ENCODE measurements at regions not wholly inside any gene's neighbourhood (a gene's known extent, or its start where the extent isn't known, plus 50 kb on each side); places are given as distances from the start of the nearest gene placed in this dataset.
A peak's percentile ranks its signal among the peaks of the same experiment; 100 is the strongest.

GRCh38 chr9:118529210-118529609 lies 825.0 kb downstream of the TLR4 start:
- ChIA-PET SMC1A (ENCODE audit: uncharacterized antibody, unreplicated experiment) (interaction anchor here (0.6 to 2.1 kb wide), 8 partner anchors 10 to 807 kb away, joined by 3 to 9 read pairs (median 4); no protein-coding TSS in a partner anchor), RAD21 (ENCODE audit: unreplicated experiment) (interaction anchor here (2.0 to 3.0 kb wide), 2 partner anchors 10 to 24 kb away, joined by 8 to 9 read pairs; no protein-coding TSS in a partner anchor), CTCF (interaction anchor here (0.8 to 2.7 kb wide), 4 partner anchors 10 to 846 kb away, joined by 3 to 7 read pairs (median 5); no protein-coding TSS in a partner anchor), POLR2A (no interaction called here)
- Histone ChIP-seq H3K4me3 (no peak overlapping the region), H3K4me2 (ENCODE audit: control insufficient read depth, insufficient read depth) (no peak overlapping the region), H3K79me2 (ENCODE audit: control insufficient read depth, insufficient read depth, low read length) (no peaks in the 10 kb centered on the region), H3K27me3 (replicated peaks in 1 of 2; ENCODE audit: control insufficient read depth in 2 of 2, insufficient read depth in 2 of 2, low read length in 1 of 2) (no peaks in the 10 kb centered on the region), H4K20me1 (ENCODE audit: control insufficient read depth, insufficient read depth) (no peaks in the 10 kb centered on the region), H3K9ac (ENCODE audit: control insufficient read depth, insufficient read depth, low read length) (no peak overlapping the region), H2AFZ (ENCODE audit: control insufficient read depth, low read depth, low read length) (no peak overlapping the region), H3K9me3 (replicated peaks; ENCODE audit: control insufficient read depth, insufficient read depth, low read length) (no peaks in the 10 kb centered on the region), H3K4me1 (ENCODE audit: control insufficient read depth, insufficient read depth, low read length) (no peaks in the 10 kb centered on the region), H3K27ac (ENCODE audit: control insufficient read depth, insufficient read depth) (no peak overlapping the region), H3K36me3 (ENCODE audit: control insufficient read depth in 2 of 2, insufficient read depth in 2 of 2, low read length in 1 of 2) (no peaks in the 10 kb centered on the region)
- FAIRE-seq (no peak), ATAC-seq (peak; percentile 87), DNase-seq (ENCODE audit: low read depth, low spot score) (no peak)
- 0% methylated on average over 3 of the region's 3 CpGs for WGBS (ENCODE audit: insufficient coverage, insufficient replicate concordance, low lambda C conversion rate, missing lambda C conversion rate)
- BruUV-seq (replicated peaks) = no TSS peak
- TF ChIP-seq EP300 (IDR thresholded peaks at IDR 0.05; ENCODE audit: borderline replicate concordance in 1 of 2, control insufficient read depth in 1 of 2, low read depth in 2 of 2, low read length in 2 of 2) (peak in 1 of 2 experiments; percentile 35; a peak in 1 of 4 replicates), IKZF1 (conservative IDR thresholded peaks at IDR 0.05) (0 out of 2 replicates have a peak, but pooled peaks have one; percentile 48), RBBP5 (conservative IDR thresholded peaks at IDR 0.05) (no peak), IKZF2 (IDR thresholded peaks at IDR 0.05) (peak; percentile 61 to 67; a peak in 3 of 4 replicates), SMC3 (IDR thresholded peaks at IDR 0.05; ENCODE audit: borderline replicate concordance, low read length) (no peak), RAD21 (IDR thresholded peaks at IDR 0.05; ENCODE audit: insufficient read depth, low read depth, low read length) (no peak), NFIC (IDR thresholded peaks at IDR 0.05; ENCODE audit: low read depth, low read length) (0 out of 2 replicates have a peak, but pooled peaks have one; percentile 9), PBX3 (IDR thresholded peaks at IDR 0.05; ENCODE audit: insufficient replicate concordance, low read depth, low read length) (no peak), MYC (IDR thresholded peaks at IDR 0.05; ENCODE audit: insufficient read depth, insufficient read length, insufficient replicate concordance, low read length, severe bottlenecking) (no peak)
- in situ Hi-C loops (cut with MboI) (loop anchor here (10.0 kb wide), 1 partner anchor 756 kb away; no protein-coding TSS in a partner anchor), intact Hi-C loops (cut with micrococcal nuclease; ENCODE audit: unreplicated experiment) (loop anchor here (1.0 kb wide), 1 partner anchor 134 kb away; no protein-coding TSS in a partner anchor)

Data from GM12878 (cell line).